K562 (cell line): ENCODE measurements at regions not wholly inside any gene's neighbourhood (a gene's known extent, or its start where the extent isn't known, plus 50 kb on each side); places are given as distances from the start of the nearest gene placed in this dataset.

Source experiments
- CBX5 ChIP-seq: IDR thresholded peaks from 2 replicates; pipeline ENCODE4 v1.6.1; 2014; ENCODE audit warnings: low read depth, borderline replicate concordance
- CTCF ChIP-seq, 3 experiments: IDR thresholded peaks in 2 of 3; conservative IDR thresholded peaks in 1 of 3; 2 replicates each; pipeline ENCODE4 v1.5.1; 2011 to 2012; ENCODE audit warnings: low read length in 3 of 3, mild to moderate bottlenecking in 3 of 3, control low read depth in 2 of 3, improper control_type of control experiment in 1 of 3, inconsistent platforms in 1 of 3, low read depth in 1 of 3, mixed read lengths in 1 of 3, moderate library complexity in 1 of 3; ENCODE audit not compliant: insufficient read depth in 2 of 3
- HDAC6 ChIP-seq: IDR thresholded peaks from 2 replicates; pipeline ENCODE4 v1.6.1; 2012; ENCODE audit warnings: low read depth, mild to moderate bottlenecking, control low read depth, inconsistent platforms, low read length, moderate library complexity
- NR2F6 ChIP-seq: fragments of 450-650 bp; formaldehyde crosslinking; IDR thresholded peaks from 2 replicates; pipeline ENCODE4 v1.4.0; 2020; ENCODE audit warnings: mild to moderate bottlenecking

DNA sequence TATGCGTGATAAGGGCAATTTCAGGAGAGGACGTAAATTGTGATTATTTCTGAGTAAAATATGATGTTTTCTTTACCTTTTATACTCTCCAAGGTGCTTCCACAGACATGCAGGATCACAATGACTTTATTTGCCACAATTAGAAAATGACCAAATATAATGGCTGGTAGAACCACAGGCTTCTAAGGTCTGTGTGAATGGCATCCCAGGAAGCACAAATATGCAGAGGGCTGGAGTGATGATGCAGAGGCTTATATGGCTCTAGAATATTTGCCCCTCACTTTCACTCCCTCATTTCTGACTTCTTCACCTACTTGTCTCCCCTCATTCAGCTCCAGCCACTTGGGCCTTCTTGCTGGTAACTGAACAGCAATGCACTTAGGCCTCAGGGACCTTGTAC lies 502.1 kb upstream of the MAP3K7 start:
- no peak for TF ChIP-seq CTCF (IDR thresholded peaks at IDR 0.05 in 2 of 3, conservative IDR thresholded peaks at IDR 0.05 in 1 of 3; ENCODE audit: insufficient read depth in 2 of 3, low read depth in 1 of 3, low read length in 3 of 3)
- TF ChIP-seq NR2F6 = no peak
- TF ChIP-seq HDAC6 = no peak
- TF ChIP-seq CBX5 = no peak
